ENCODE measurements at regions not wholly inside any gene's neighbourhood (a gene's known extent, or its start where the extent isn't known, plus 50 kb on each side); places are given as distances from the start of the nearest gene placed in this dataset.
"Not testable (repeated sequence)": the region's sequence is repeated elsewhere in the genome, so short reads cannot be mapped to it uniquely, and the experiment has no call there.

DNA sequence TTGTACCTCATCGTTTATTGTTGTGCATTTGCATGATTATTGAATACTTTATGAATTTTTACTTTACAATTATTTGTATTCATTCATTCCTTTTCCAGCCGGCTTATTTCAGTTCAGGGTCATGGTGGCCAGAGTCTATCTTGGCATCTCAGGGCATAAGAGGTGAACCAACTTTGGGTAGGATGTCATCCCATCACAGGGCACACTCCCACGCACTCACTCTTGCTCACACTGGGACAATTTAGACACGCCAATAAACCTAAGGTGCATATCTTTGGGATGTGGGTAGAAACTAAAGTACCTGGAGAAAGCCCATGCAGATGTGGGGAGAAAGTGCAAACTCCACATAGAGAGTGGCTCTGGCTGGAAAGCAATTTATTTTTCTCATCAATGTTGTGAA, 158.1 kb upstream of the MAST4 start:
- no peak overlapping the region for H3K4me3 ChIP-seq (ENCODE audit: low read depth, low read length)
- no peak for DNase-seq (ENCODE audit: low read depth)

DNA sequence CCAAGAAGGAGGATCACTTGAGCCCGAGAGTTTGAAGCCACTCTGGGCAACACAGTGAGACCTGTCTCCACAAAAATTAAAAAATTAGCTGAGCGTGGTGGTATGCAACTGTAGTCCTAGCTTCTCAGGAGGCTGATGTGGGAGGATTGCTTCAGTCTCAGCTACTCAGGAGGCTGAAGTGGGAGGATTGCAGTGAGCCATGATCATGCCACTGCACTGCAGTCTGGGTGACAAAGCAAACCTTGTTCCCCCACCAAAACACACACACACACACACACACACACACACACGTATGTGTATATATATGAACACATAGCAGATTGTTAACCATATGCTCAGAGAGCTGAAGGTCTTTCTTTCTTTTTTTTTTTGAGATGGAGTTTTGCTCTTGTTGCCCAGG, 157.5 kb upstream of the MAST4 start:
- peak overlapping the region; percentile 64 for H3K4me3 ChIP-seq (ENCODE audit: low read depth, low read length)
- DNase-seq (ENCODE audit: low read depth) = no peak
- TF ChIP-seq, protein P1, sequence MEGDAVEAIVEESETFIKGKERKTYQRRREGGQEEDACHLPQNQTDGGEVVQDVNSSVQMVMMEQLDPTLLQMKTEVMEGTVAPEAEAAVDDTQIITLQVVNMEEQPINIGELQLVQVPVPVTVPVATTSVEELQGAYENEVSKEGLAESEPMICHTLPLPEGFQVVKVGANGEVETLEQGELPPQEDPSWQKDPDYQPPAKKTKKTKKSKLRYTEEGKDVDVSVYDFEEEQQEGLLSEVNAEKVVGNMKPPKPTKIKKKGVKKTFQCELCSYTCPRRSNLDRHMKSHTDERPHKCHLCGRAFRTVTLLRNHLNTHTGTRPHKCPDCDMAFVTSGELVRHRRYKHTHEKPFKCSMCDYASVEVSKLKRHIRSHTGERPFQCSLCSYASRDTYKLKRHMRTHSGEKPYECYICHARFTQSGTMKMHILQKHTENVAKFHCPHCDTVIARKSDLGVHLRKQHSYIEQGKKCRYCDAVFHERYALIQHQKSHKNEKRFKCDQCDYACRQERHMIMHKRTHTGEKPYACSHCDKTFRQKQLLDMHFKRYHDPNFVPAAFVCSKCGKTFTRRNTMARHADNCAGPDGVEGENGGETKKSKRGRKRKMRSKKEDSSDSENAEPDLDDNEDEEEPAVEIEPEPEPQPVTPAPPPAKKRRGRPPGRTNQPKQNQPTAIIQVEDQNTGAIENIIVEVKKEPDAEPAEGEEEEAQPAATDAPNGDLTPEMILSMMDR (IDR thresholded peaks at IDR 0.05; ENCODE audit: insufficient read depth, low read length) = no peak

More for the DNA sequence above, 158.1 kb upstream of the MAST4 start:
- TF ChIP-seq, protein P1 (IDR thresholded peaks at IDR 0.05; ENCODE audit: insufficient read depth, low read length) = no peak

DNA sequence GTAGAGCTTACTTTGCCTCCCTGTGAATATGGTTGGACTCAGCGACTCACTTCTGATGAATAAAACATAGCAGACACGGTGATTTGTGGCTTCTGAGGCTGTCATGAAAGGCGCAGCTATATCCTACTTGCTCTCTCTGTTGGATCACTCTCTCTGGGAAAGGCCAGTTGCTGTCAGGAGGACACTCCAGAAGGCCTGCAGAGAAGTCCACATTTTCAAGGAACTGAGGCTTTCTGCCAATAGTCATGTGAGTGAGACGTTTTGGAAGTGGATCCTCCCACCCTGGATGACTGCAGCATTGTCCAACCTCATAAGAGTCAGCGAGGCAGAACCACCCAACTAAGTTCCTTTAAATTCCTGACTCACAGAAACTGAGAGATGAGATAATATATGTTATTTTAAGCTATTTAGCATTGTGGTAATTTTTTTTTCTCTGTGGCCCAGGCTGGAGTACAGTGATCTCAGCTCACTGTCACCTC, 156.0 kb upstream of the MAST4 start:
- DNase-seq (ENCODE audit: low read depth) = peak; percentile 99
- TF ChIP-seq, protein P1 (IDR thresholded peaks at IDR 0.05; ENCODE audit: insufficient read depth, low read length) = no peak
- peak overlapping the region; percentile 64 for H3K4me3 ChIP-seq (ENCODE audit: low read depth, low read length)

DNA sequence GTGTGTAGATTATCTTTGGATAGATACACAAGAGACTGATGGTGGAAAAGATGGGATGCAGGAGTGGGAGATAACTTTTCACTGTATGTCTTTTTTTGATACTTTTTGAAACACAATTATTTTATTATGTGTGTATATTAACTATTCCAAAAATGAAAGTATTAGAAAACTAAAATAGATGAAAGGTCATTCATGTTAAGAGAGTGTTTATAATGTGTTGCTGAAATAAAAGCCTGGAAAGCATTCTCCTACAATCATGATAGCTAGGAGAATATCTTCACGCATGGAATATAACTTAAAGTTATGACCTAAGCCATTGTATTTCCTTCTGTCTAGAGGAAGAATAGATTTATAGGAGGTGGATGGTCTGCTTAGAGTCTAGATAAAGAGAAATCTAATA, 154.8 kb upstream of the MAST4 start:
- TF ChIP-seq, protein P1 (IDR thresholded peaks at IDR 0.05; ENCODE audit: insufficient read depth, low read length) = no peak
- no peak overlapping the region for H3K4me3 ChIP-seq (ENCODE audit: low read depth, low read length)

DNA sequence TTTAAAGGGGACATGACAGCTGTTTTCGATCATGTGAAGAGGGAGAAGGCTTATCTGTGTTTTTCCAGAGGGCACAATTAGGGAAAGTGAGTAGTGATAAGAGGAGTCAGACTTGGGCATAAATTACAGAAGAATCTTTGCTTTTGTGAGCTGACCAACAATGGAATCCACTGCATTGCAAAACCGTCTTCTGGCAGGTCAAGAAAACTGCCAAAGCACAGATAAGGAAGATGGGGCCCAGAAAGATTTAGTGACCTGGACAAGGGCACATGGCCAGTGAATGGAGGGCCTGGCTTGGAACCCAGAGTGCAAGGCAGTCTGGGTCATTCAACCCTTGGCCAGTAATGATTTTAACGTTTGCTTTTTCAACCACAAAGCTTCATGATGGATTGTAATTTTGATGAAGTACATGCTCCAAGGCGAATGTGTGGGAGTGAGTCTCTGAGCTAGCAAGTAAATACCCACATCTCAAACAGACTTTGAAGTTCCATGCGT, 153.2 kb upstream of the MAST4 start:
- TF ChIP-seq, protein P1 (IDR thresholded peaks at IDR 0.05; ENCODE audit: insufficient read depth, low read length) = no peak
- DNase-seq (ENCODE audit: low read depth) = peak; percentile 99
- no peak overlapping the region for H3K4me3 ChIP-seq (ENCODE audit: low read depth, low read length)

More for the DNA sequence above, 154.8 kb upstream of the MAST4 start:
- no peak for DNase-seq (ENCODE audit: low read depth)

DNA sequence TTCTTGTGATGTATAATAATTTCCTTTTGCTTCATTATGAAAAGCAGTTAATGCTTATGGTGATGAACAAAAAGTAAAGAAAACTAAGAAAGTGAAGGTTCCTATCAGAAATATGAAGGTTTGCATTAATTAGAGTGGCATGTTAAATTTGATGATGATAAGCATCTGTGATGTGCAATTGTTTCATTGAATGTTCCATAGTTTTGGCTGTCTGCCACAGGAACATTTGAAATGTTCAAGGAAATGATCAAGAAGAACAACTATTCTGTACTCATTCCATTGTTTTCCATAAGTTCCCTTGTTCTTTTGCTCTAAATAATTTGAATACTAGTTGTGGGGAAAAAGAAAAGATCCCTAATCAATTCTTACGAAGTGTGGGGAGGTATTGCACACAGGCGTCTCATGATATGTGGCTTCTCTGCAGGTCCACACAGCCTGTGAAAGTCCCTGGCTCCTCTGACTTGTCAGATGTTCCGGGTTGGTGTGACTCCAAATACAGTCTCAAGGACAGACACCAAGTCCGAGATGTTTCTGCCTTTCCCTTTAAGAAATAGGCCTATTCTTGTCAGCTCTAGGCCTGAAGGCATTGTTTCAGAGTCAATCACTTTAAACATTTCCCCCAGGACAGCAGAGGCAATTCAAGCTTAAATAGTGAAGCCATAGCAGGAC, 152.6 kb upstream of the MAST4 start:
- no peak overlapping the region for H3K4me3 ChIP-seq (ENCODE audit: low read depth, low read length)
- DNase-seq (ENCODE audit: low read depth) = peak; percentile 92
- TF ChIP-seq, protein P1 (IDR thresholded peaks at IDR 0.05; ENCODE audit: insufficient read depth, low read length) = no peak

DNA sequence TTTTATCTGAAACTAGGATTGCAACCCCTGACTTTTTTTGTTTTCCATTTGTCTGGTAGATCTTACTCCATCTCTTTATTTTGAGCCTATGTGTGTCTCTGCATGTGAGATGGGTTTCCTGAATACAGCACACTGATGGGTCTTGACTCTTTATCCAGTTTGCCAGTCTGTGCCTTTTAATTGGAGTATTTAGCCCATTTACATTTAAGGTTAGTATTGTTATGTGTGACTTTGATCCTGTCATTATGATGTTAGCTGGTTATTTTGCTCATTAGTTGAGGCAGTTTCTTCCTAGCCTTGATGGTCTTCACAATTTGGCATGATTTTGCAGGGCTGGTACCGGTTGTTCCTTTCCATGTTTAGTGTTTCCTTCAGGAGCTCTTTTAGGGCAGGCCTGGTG, 148.1 kb upstream of the MAST4 start:
- not testable (repeated sequence) for DNase-seq (ENCODE audit: low read depth); H3K4me3 ChIP-seq (ENCODE audit: low read depth, low read length)

All from fibroblast of the aortic adventitia (primary cell).